ENCODE measurements at regions not wholly inside any gene's neighbourhood (a gene's known extent, or its start where the extent isn't known, plus 50 kb on each side); places are given as distances from the start of the nearest gene placed in this dataset.

DNA sequence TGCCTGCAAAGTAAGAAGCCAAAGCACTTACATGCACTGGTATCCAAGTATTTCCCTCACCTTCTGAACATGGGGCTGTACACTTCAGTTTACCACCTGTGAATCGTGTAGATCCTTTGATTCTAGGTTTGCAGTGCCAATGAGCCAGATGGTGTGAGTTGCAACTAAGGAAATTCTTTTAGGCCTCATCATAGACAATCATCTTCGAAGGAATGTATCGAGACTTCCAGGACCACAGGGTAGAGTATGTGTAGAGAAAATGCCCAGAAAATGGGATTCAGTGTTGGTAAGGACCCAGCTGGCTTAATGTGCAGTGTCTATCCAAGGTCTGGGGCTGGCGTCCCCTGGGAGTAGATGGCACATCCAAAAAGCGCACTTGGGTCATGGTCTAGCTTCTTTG is 323.2 kb upstream of the TPM1 start:
- no peak overlapping the region for H3K4me2 ChIP-seq (ENCODE audit: low read length)
- H4K20me1 ChIP-seq (ENCODE audit: insufficient read depth), result no peaks in the 10 kb centered on the region
- no peaks in the 10 kb centered on the region for H3K9me2 ChIP-seq (ENCODE audit: insufficient read depth, low read length)
- no peaks in the 10 kb centered on the region for H3K9me3 ChIP-seq (ENCODE audit: low read length)
- no peaks in the 10 kb centered on the region for H3K79me2 ChIP-seq (replicated peaks; ENCODE audit: insufficient read depth, low read length)
- no peaks in the 10 kb centered on the region for H3K36me3 ChIP-seq (ENCODE audit: insufficient read depth, low read length)
- H3K9ac ChIP-seq (ENCODE audit: low read length), result no peak overlapping the region
- H3K4me3 ChIP-seq (ENCODE audit: low read length), result no peak overlapping the region
- H3F3A ChIP-seq (ENCODE audit: insufficient read depth, low read length, poor library complexity, severe bottlenecking), result no peaks in the 10 kb centered on the region
- no peak overlapping the region for H2AFZ ChIP-seq (ENCODE audit: low read depth, low read length)
- TF ChIP-seq CTCF (IDR thresholded peaks at IDR 0.05; ENCODE audit: poor library complexity, severe bottlenecking), result no peak
- no peak for TF ChIP-seq EP300 (conservative IDR thresholded peaks at IDR 0.05; ENCODE audit: poor library complexity, severe bottlenecking)
- TF ChIP-seq TAF1 (IDR thresholded peaks at IDR 0.05; ENCODE audit: low read depth), result no peak
- TF ChIP-seq REST (IDR thresholded peaks at IDR 0.05; ENCODE audit: borderline replicate concordance), result no peak
- no peak for TF ChIP-seq SMC3 (conservative IDR thresholded peaks at IDR 0.05; ENCODE audit: poor library complexity)
- no peak for TF ChIP-seq POLR2AphosphoS5 (IDR thresholded peaks at IDR 0.05)
- TF ChIP-seq EZH2 (IDR thresholded peaks at IDR 0.05; ENCODE audit: borderline replicate concordance, insufficient read depth, low read length, poor library complexity, severe bottlenecking), result no peak
- H3K27ac ChIP-seq (ENCODE audit: low read length), result no peak overlapping the region
- H3K27me3 ChIP-seq (ENCODE audit: insufficient read depth, low read depth, low read length), result no peaks in the 10 kb centered on the region

DNA sequence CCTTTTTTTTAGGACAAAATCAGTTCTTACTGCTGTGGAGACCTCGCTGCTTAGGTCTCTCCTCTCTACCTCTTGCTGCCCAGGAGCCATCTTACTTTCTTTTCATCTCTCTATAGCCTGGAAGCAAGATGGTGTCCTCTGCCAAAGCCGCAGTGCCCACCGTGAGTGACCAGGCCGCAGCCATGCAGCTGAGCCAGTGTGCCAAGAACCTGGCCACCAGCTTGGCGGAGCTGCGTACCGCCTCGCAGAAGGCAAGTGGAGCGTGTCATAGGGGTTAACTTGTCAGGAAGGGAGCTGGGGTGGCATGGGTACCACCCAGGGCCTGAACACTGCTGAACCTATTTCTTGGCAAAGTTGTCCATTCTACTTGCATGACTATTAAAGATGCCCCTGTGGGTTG is 320.3 kb upstream of the TPM1 start:
- Histone ChIP-seq H2AFZ (ENCODE audit: low read depth, low read length) (no peak overlapping the region), H3K9ac (ENCODE audit: low read length) (no peak overlapping the region), H3K4me3 (ENCODE audit: low read length) (no peak overlapping the region), H3K9me2 (ENCODE audit: insufficient read depth, low read length) (no peaks in the 10 kb centered on the region), H3K27me3 (ENCODE audit: insufficient read depth, low read depth, low read length) (no peaks in the 10 kb centered on the region), H3K27ac (ENCODE audit: low read length) (no peak overlapping the region), H3F3A (ENCODE audit: insufficient read depth, low read length, poor library complexity, severe bottlenecking) (no peaks in the 10 kb centered on the region), H3K4me2 (ENCODE audit: low read length) (no peak overlapping the region), H3K36me3 (ENCODE audit: insufficient read depth, low read length) (no peaks in the 10 kb centered on the region), H4K20me1 (ENCODE audit: insufficient read depth) (no peaks in the 10 kb centered on the region), H3K9me3 (ENCODE audit: low read length) (no peaks in the 10 kb centered on the region), H3K79me2 (replicated peaks; ENCODE audit: insufficient read depth, low read length) (no peaks in the 10 kb centered on the region)
- TF ChIP-seq EP300 (conservative IDR thresholded peaks at IDR 0.05; ENCODE audit: poor library complexity, severe bottlenecking) (no peak), RAD21 (conservative IDR thresholded peaks at IDR 0.05) (no peak), TAF1 (IDR thresholded peaks at IDR 0.05; ENCODE audit: low read depth) (no peak), SMC3 (conservative IDR thresholded peaks at IDR 0.05; ENCODE audit: poor library complexity) (no peak), MXI1 (conservative IDR thresholded peaks at IDR 0.05; ENCODE audit: poor library complexity, severe bottlenecking) (no peak), EZH2 (IDR thresholded peaks at IDR 0.05; ENCODE audit: borderline replicate concordance, insufficient read depth, low read length, poor library complexity, severe bottlenecking) (no peak), POLR2AphosphoS5 (IDR thresholded peaks at IDR 0.05) (no peak), CTCF (IDR thresholded peaks at IDR 0.05; ENCODE audit: poor library complexity, severe bottlenecking) (no peak), REST (IDR thresholded peaks at IDR 0.05; ENCODE audit: borderline replicate concordance) (no peak)
